A549 (cell line): ENCODE measurements at regions not wholly inside any gene's neighbourhood (a gene's known extent, or its start where the extent isn't known, plus 50 kb on each side); places are given as distances from the start of the nearest gene placed in this dataset.

Experiments
- ATAC-seq, 2 experiments: fragments of 200-7000 bp in 1 of 2; fragments of >200 bp in 1 of 2; cut with Nextera tagmentation in 1 of 2; cut with Tn5 transposase in 1 of 2; 3 replicates each; pipeline versions ENCODE4 v1.8.0 to v1.9.1; 2018 to 2020; ENCODE audit warnings: mild to moderate bottlenecking in 1 of 2, moderate library complexity in 1 of 2
- CTCF ChIA-PET: fragments of 300-600 bp; sonication (Branson Sonifier 250); formaldehyde crosslinking; extraction: SDS; loops from one replicate; lab custom pipeline; 2021; ENCODE audit warnings: antibody characterized with exemption, inconsistent platforms; lab: Yijun Ruan, JAX
- POLR2A ChIA-PET: fragments of 350-600 bp; formaldehyde crosslinking; extraction: SDS; loops from one replicate; lab custom pipeline; 2021; ENCODE audit warnings: antibody characterized with exemption, inconsistent platforms; lab: Yijun Ruan, JAX
- DNase-seq, 2 experiments: peaks; one replicate each; pipeline versions ENCODE4 v3.0.0 to v3.0.0-alpha.2; 2011 to 2016; ENCODE audit warnings: low read depth in 1 of 2, low spot score in 1 of 2
- FAIRE-seq: peaks from 2 replicates; lab custom pipeline; 2011; peaks lifted over from hg19 to GRCh38; lab: Jason Lieb, UNC
- H3K27ac ChIP-seq, 2 experiments: fragments of >200 bp; sonication (Bioruptor Twin); formaldehyde crosslinking; 3 replicates each; pipeline ENCODE4 v1.5.1; 2016 to 2017
- H3K4me1 ChIP-seq: fragments of >200 bp; sonication (Bioruptor Twin); formaldehyde crosslinking; 3 replicates; pipeline ENCODE4 v1.6.1; 2016
- H3K4me2 ChIP-seq: fragments of >200 bp; sonication (Bioruptor Twin); formaldehyde crosslinking; 3 replicates; pipeline ENCODE4 v1.6.1; 2016
- H3K4me3 ChIP-seq: fragments of >200 bp; sonication (Bioruptor Twin); formaldehyde crosslinking; 3 replicates; pipeline ENCODE4 v1.5.1; 2016
- H3K9me3 ChIP-seq: fragments of >200 bp; sonication (Bioruptor Twin); formaldehyde crosslinking; 3 replicates; pipeline ENCODE4 v1.6.1; 2016
- BHLHE40 ChIP-seq: IDR thresholded peaks from 2 replicates; pipeline ENCODE4 v1.6.1; 2012; ENCODE audit warnings: low read depth, low read length, inconsistent platforms
- CHD4 ChIP-seq: fragments of 200-600 bp; sonication (generic); IDR thresholded peaks from 2 replicates; pipeline ENCODE4 v1.6.1; 2016; ENCODE audit warnings: antibody characterized with exemption, mild to moderate bottlenecking, borderline replicate concordance
- ESRRA ChIP-seq: fragments of 150-350 bp; IDR thresholded peaks from 2 replicates; pipeline ENCODE4 v1.6.1; 2014; ENCODE audit warnings: mild to moderate bottlenecking, low read length, borderline replicate concordance
- FOSB ChIP-seq: fragments of 250-450 bp; sonication (Bioruptor Pico); IDR thresholded peaks from 2 replicates; pipeline ENCODE4 v1.5.0; 2020; ENCODE audit warnings: mild to moderate bottlenecking, moderate library complexity
- FOSL2 ChIP-seq, 2 experiments: fragments of 450-650 bp in 1 of 2; fragments of >200 bp in 1 of 2; sonication (Bioruptor Twin) in 1 of 2; formaldehyde crosslinking; IDR thresholded peaks; 2 replicates each; pipeline versions ENCODE4 v1.5.0 to v1.6.1; 2016 to 2020; ENCODE audit warnings: mild to moderate bottlenecking in 1 of 2, moderate library complexity in 1 of 2
- FOXS1 ChIP-seq: fragments of 250-450 bp; sonication (Bioruptor Pico); IDR thresholded peaks from 2 replicates; pipeline ENCODE4 v1.5.0; 2020; ENCODE audit warnings: mild to moderate bottlenecking, moderate library complexity
- HDAC2 ChIP-seq: fragments of 200-600 bp; sonication (generic); IDR thresholded peaks from 2 replicates; pipeline ENCODE4 v1.6.1; 2016
- HEYL ChIP-seq: fragments of 250-450 bp; sonication (Bioruptor Pico); IDR thresholded peaks from 2 replicates; pipeline ENCODE4 v1.8.0; 2021; ENCODE audit warnings: mild to moderate bottlenecking, moderate library complexity
- HOXB13 ChIP-seq: fragments of 250-450 bp; sonication (Bioruptor Pico); IDR thresholded peaks from 2 replicates; pipeline ENCODE4 v1.5.0; 2020; ENCODE audit warnings: low read depth, mild to moderate bottlenecking, moderate library complexity
- PBX3 ChIP-seq: IDR thresholded peaks from 2 replicates; pipeline ENCODE4 v1.6.1; 2012
- POLR2A ChIP-seq: IDR thresholded peaks from 2 replicates; pipeline ENCODE4 v1.6.1; 2012; ENCODE audit warnings: mild to moderate bottlenecking, low read length
- POLR2AphosphoS2 ChIP-seq: conservative IDR thresholded peaks from 2 replicates; pipeline ENCODE4 v1.6.1; 2012; ENCODE audit warnings: low read length, improper control_type of control experiment, inconsistent platforms
- RAD21 ChIP-seq, 2 experiments: fragments of >200 bp in 1 of 2; sonication (Bioruptor Twin) in 1 of 2; formaldehyde crosslinking in 1 of 2; IDR thresholded peaks in 1 of 2; conservative IDR thresholded peaks in 1 of 2; 2 replicates in 1 of 2; 3 replicates in 1 of 2; pipeline ENCODE4 v1.6.1; 2012 to 2018; ENCODE audit warnings: inconsistent platforms in 1 of 2
- RNF2 ChIP-seq: fragments of 200-600 bp; sonication (generic); IDR thresholded peaks from 2 replicates; pipeline ENCODE4 v1.6.1; 2016; ENCODE audit warnings: low read depth, mild to moderate bottlenecking, antibody characterized with exemption, moderate library complexity, borderline replicate concordance
- SREBF2 ChIP-seq: fragments of 450-650 bp; IDR thresholded peaks from 2 replicates; pipeline ENCODE4 v1.6.1; 2014; ENCODE audit warnings: mild to moderate bottlenecking, moderate library complexity
- TP53 ChIP-seq: fragments of 250-450 bp; sonication (Bioruptor Pico); IDR thresholded peaks from 2 replicates; pipeline ENCODE4 v1.5.0; 2021; ENCODE audit warnings: mild to moderate bottlenecking, moderate library complexity
- ZNF302 ChIP-seq: fragments of 250-450 bp; sonication (Bioruptor Pico); IDR thresholded peaks from 2 replicates; pipeline ENCODE4 v1.9.0; 2021; ENCODE audit warnings: inconsistent platforms, mild to moderate bottlenecking, moderate library complexity
- WGBS: methylation state at CpG from one replicate; pipeline ENCODE4 v1.1.6; 2017; ENCODE audit errors: missing lambda C conversion rate; 5-methylcytosine and 5-hydroxymethylcytosine counted together
- TF ChIP-seq, protein P1 (sequence below): IDR thresholded peaks from 2 replicates; pipeline ENCODE4 v1.6.1; 2012
- TF ChIP-seq, protein P2 (sequence below): fragments of >200 bp; sonication (Bioruptor Twin); formaldehyde crosslinking; IDR thresholded peaks from 3 replicates; pipeline ENCODE4 v1.6.1; 2016
- TF ChIP-seq, protein P3 (sequence below): fragments of >200 bp; sonication (Bioruptor Twin); formaldehyde crosslinking; IDR thresholded peaks from 3 replicates; pipeline ENCODE4 v1.5.1; 2016
- TF ChIP-seq, protein P4 (sequence below): fragments of 250-450 bp; sonication (Bioruptor Pico); IDR thresholded peaks from 2 replicates; pipeline ENCODE4 v1.5.0; 2021; ENCODE audit warnings: mild to moderate bottlenecking, moderate library complexity, borderline replicate concordance
- TF ChIP-seq, protein P5 (sequence below): IDR thresholded peaks from 2 replicates; pipeline ENCODE4 v1.6.1; 2012; ENCODE audit warnings: low read depth, borderline replicate concordance
- TF ChIP-seq, protein P6 (sequence below): fragments of 250-450 bp; sonication (Bioruptor Pico); IDR thresholded peaks from 2 replicates; pipeline ENCODE4 v1.5.0; 2020; ENCODE audit warnings: low read depth, mild to moderate bottlenecking, moderate library complexity

DNA sequence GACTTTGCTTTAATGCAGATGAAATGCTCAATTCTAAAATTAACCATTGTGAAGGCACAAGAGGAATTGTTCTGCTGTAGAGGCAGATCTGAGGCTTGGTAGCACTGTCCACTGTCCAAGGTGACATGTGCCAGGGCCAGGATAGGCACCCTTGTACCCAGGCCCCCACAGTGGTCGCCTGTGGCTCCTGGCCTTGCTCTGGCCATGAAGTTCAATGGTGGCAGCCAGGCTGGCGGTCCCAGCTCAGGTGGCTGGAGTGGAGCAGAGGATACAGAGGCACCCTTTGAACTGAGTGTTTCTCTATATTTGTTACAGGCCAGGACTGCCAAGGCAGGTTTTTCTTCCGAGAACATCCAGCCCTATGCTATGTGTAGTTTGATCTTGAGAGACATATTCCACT, 102.6 kb downstream of the PTGS2 start:
- peaks cover 24% of the 10 kb centered on the region for H3K4me1 ChIP-seq
- H3K4me2 ChIP-seq: no peak overlapping the region
- ATAC-seq: no peak
- FAIRE-seq: no peak
- no peak for TF ChIP-seq FOSB (CRISPR knock-in tag)
- TF ChIP-seq, protein P1, sequence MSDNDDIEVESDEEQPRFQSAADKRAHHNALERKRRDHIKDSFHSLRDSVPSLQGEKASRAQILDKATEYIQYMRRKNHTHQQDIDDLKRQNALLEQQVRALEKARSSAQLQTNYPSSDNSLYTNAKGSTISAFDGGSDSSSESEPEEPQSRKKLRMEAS: no peak
- no peak for TF ChIP-seq POLR2AphosphoS2
- TF ChIP-seq HDAC2: no peak
- no peak for TF ChIP-seq RAD21 (conservative IDR thresholded peaks at IDR 0.05 in 1 of 2, IDR thresholded peaks at IDR 0.05 in 1 of 2)
- no peak for TF ChIP-seq ZNF302 (CRISPR knock-in tag)
- TF ChIP-seq POLR2A: no peak
- TF ChIP-seq HEYL (CRISPR knock-in tag): no peak
- no peak for TF ChIP-seq SREBF2
- no peak for TF ChIP-seq RNF2
- no peak for TF ChIP-seq FOSL2 (IDR thresholded peaks at IDR 0.05)
- no peak for TF ChIP-seq FOSL2 (CRISPR knock-in tag; IDR thresholded peaks at IDR 0.05)
- no peak for TF ChIP-seq FOXS1 (CRISPR knock-in tag)
- TF ChIP-seq TP53 (CRISPR knock-in tag): no peak
- TF ChIP-seq, protein P2, sequence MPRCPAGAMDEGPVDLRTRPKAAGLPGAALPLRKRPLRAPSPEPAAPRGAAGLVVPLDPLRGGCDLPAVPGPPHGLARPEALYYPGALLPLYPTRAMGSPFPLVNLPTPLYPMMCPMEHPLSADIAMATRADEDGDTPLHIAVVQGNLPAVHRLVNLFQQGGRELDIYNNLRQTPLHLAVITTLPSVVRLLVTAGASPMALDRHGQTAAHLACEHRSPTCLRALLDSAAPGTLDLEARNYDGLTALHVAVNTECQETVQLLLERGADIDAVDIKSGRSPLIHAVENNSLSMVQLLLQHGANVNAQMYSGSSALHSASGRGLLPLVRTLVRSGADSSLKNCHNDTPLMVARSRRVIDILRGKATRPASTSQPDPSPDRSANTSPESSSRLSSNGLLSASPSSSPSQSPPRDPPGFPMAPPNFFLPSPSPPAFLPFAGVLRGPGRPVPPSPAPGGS: no peak
- TF ChIP-seq ESRRA: no peak
- no peak for TF ChIP-seq CHD4
- TF ChIP-seq PBX3: no peak
- TF ChIP-seq, protein P3, sequence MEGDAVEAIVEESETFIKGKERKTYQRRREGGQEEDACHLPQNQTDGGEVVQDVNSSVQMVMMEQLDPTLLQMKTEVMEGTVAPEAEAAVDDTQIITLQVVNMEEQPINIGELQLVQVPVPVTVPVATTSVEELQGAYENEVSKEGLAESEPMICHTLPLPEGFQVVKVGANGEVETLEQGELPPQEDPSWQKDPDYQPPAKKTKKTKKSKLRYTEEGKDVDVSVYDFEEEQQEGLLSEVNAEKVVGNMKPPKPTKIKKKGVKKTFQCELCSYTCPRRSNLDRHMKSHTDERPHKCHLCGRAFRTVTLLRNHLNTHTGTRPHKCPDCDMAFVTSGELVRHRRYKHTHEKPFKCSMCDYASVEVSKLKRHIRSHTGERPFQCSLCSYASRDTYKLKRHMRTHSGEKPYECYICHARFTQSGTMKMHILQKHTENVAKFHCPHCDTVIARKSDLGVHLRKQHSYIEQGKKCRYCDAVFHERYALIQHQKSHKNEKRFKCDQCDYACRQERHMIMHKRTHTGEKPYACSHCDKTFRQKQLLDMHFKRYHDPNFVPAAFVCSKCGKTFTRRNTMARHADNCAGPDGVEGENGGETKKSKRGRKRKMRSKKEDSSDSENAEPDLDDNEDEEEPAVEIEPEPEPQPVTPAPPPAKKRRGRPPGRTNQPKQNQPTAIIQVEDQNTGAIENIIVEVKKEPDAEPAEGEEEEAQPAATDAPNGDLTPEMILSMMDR: no peak
- TF ChIP-seq, protein P4, sequence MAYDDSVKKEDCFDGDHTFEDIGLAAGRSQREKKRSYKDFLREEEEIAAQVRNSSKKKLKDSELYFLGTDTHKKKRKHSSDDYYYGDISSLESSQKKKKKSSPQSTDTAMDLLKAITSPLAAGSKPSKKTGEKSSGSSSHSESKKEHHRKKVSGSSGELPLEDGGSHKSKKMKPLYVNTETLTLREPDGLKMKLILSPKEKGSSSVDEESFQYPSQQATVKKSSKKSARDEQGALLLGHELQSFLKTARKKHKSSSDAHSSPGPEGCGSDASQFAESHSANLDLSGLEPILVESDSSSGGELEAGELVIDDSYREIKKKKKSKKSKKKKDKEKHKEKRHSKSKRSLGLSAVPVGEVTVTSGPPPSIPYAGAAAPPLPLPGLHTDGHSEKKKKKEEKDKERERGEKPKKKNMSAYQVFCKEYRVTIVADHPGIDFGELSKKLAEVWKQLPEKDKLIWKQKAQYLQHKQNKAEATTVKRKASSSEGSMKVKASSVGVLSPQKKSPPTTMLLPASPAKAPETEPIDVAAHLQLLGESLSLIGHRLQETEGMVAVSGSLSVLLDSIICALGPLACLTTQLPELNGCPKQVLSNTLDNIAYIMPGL (CRISPR knock-in tag): no peak
- TF ChIP-seq, protein P5, sequence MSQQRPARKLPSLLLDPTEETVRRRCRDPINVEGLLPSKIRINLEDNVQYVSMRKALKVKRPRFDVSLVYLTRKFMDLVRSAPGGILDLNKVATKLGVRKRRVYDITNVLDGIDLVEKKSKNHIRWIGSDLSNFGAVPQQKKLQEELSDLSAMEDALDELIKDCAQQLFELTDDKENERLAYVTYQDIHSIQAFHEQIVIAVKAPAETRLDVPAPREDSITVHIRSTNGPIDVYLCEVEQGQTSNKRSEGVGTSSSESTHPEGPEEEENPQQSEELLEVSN: no peak
- H3K27ac ChIP-seq: no peak overlapping the region
- ChIA-PET POLR2A (no interaction called here), CTCF (no interaction called here)
- no peaks in the 10 kb centered on the region for H3K9me3 ChIP-seq
- no peak for DNase-seq
- no peak overlapping the region for H3K4me3 ChIP-seq
- 86% methylated on average over 3 of the region's 3 CpGs for WGBS

DNA sequence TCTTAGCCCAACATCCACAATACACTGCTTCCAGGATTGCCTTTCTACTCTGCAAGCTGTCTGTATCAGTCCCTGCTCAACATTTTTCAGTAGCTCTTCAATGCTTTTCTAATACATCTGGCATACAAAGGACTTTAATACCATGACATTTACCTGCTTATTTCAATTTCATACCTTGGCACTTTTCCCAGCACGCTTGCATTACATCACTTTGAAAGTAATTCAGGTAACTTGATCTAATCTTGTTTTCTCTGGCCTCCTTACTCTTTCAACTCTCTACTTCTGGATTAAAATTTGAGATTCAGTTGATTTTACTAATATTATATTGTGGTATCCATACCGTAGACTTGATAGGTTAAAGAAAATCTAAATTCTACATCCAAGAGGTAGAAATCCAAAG, 103.0 kb downstream of the PTGS2 start:
- no peak for ATAC-seq
- CTCF ChIA-PET: no interaction called here
- Histone ChIP-seq H3K4me2 (no peak overlapping the region), H3K27ac (no peak overlapping the region), H3K9me3 (no peaks in the 10 kb centered on the region), H3K4me3 (no peak overlapping the region), H3K4me1 (peaks cover 24% of the 10 kb centered on the region)
- WGBS: 89% methylated on average over 2 of the region's 2 CpGs
- TF ChIP-seq HOXB13 (no peak), TP53 (CRISPR knock-in tag) (no peak), BHLHE40 (no peak), FOXS1 (CRISPR knock-in tag) (no peak)
- TF ChIP-seq, protein P4 (CRISPR knock-in tag): no peak
- TF ChIP-seq, protein P6, sequence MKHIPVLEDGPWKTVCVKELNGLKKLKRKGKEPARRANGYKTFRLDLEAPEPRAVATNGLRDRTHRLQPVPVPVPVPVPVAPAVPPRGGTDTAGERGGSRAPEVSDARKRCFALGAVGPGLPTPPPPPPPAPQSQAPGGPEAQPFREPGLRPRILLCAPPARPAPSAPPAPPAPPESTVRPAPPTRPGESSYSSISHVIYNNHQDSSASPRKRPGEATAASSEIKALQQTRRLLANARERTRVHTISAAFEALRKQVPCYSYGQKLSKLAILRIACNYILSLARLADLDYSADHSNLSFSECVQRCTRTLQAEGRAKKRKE: no peak
- FAIRE-seq: no peak
- POLR2A ChIA-PET: no interaction called here
- DNase-seq: no peak
